ENCODE measurements at regions not wholly inside any gene's neighbourhood (a gene's known extent, or its start where the extent isn't known, plus 50 kb on each side); places are given as distances from the start of the nearest gene placed in this dataset.

DNA sequence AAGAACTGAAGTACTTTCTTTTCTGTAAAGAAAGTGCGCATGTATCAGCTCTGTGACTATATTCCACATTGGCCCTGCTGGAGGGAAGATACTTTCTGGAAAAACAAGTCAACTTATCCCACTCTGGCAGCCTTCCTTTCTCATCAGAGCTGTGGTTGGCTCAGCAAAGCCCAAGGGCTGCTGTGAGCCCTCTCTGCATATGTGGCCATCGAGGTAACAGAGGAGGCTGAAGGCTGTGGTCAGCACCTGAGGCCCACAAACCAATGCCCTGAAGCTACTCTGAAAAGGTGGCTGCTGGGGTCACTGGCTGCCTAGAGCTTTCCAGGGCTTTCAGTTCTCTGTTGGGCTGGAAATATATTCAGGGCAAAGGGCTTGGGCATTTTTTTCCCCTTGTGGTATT, 70.8 kb upstream of the IGF1 start:
- H3K9ac ChIP-seq (replicated peaks; ENCODE audit: extremely low read depth, insufficient read depth, low read length) = no peak overlapping the region
- H4K20me1 ChIP-seq (replicated peaks; ENCODE audit: control insufficient read depth, extremely low read depth, insufficient read depth, low read length) = no peaks in the 10 kb centered on the region
- no peaks in the 10 kb centered on the region for H3K27me3 ChIP-seq (ENCODE audit: control insufficient read depth in 2 of 2, insufficient read depth in 2 of 2, low read length in 2 of 2)
- no peaks in the 10 kb centered on the region for H3K36me3 ChIP-seq (ENCODE audit: control insufficient read depth in 2 of 2, extremely low read depth in 1 of 2, insufficient read depth in 2 of 2, low read length in 2 of 2)
- ChIA-PET POLR2A (no interaction called here), CTCF (no interaction called here)
- H3K27ac ChIP-seq (ENCODE audit: insufficient read depth, low read depth, low read length) = no peak overlapping the region
- no peak overlapping the region for H2AFZ ChIP-seq (ENCODE audit: low read depth, low read length)
- no peak for DNase-seq (ENCODE audit: low read depth, low spot score)
- dilution Hi-C loops (cut with MboI; ENCODE audit: extremely low pct_ligation_motif_present, low sequenced_read_pairs) = no loop called here
- no peaks in the 10 kb centered on the region for H3K9me3 ChIP-seq (replicated peaks; ENCODE audit: control insufficient read depth, insufficient read depth, low read length)
- no peaks in the 10 kb centered on the region for H3K9me1 ChIP-seq (replicated peaks; ENCODE audit: control insufficient read depth, extremely low read depth, insufficient read depth, low read length)
- no peak for FAIRE-seq
- H3K4me1 ChIP-seq (ENCODE audit: control insufficient read depth, extremely low read depth, insufficient read depth, low read length) = no peaks in the 10 kb centered on the region
- TF ChIP-seq POLR2A (IDR thresholded peaks at IDR 0.05; ENCODE audit: low read depth, low read length) = no peak
- TF ChIP-seq POLR2AphosphoS5 (IDR thresholded peaks at IDR 0.05; ENCODE audit: insufficient read depth, low read depth, low read length) = no peak
- TF ChIP-seq JUN (IDR thresholded peaks at IDR 0.05; ENCODE audit: borderline replicate concordance, insufficient read depth, insufficient read length, low read depth) = no peak
- no peak for TF ChIP-seq GATA2 (IDR thresholded peaks at IDR 0.05; ENCODE audit: insufficient read depth, insufficient read length, low read depth, low read length)
- TF ChIP-seq, protein P1, sequence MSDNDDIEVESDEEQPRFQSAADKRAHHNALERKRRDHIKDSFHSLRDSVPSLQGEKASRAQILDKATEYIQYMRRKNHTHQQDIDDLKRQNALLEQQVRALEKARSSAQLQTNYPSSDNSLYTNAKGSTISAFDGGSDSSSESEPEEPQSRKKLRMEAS (IDR thresholded peaks at IDR 0.05; ENCODE audit: insufficient read depth, insufficient read length) = no peak
- no peak for TF ChIP-seq FOS (IDR thresholded peaks at IDR 0.05; ENCODE audit: borderline replicate concordance, insufficient read depth, low read length)
- no peak for TF ChIP-seq EZH2 (IDR thresholded peaks at IDR 0.05; ENCODE audit: borderline replicate concordance, low read depth, low read length, severe bottlenecking)
- no peak for TF ChIP-seq MYC (IDR thresholded peaks at IDR 0.05; ENCODE audit: low read depth, low read length)
- H3K79me2 ChIP-seq (ENCODE audit: control insufficient read depth, insufficient read depth, low read length) = no peaks in the 10 kb centered on the region
- H3K4me2 ChIP-seq (ENCODE audit: insufficient read depth, low read length) = no peak overlapping the region
- BruUV-seq (replicated peaks) = no TSS peak
- intact Hi-C loops (cut with micrococcal nuclease) = no loop called here
- no peak overlapping the region for H3K4me3 ChIP-seq (replicated peaks in 1 of 3; ENCODE audit: insufficient read depth in 1 of 3, low read depth in 1 of 3, low read length in 3 of 3)

DNA sequence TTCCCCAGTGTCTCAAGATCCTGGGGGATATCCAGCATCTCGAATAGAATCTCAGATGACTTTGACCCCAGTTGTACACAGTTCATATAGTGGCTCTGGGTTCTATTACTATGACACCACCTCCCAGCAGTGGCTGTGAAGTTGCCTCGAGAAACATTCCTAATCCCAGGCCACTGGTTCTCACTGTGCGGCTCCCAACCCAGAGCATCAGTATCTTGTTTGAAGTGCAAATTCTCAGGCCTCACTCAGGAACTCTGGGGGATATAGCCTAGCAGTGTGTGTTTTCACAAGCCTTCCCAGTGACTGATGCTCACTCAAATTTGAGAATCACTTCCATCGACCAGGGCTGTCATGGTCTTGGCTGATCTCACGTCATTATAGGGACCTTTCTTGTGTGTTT, 69.3 kb upstream of the IGF1 start:
- POLR2A ChIA-PET = no interaction called here
- no peak overlapping the region for H3K9ac ChIP-seq (replicated peaks; ENCODE audit: extremely low read depth, insufficient read depth, low read length)
- BruUV-seq (replicated peaks) = no TSS peak
- FAIRE-seq = no peak
- no peaks in the 10 kb centered on the region for H3K36me3 ChIP-seq (ENCODE audit: control insufficient read depth in 2 of 2, extremely low read depth in 1 of 2, insufficient read depth in 2 of 2, low read length in 2 of 2)
- intact Hi-C loops (cut with micrococcal nuclease) (no loop called here), dilution Hi-C loops (cut with MboI; ENCODE audit: extremely low pct_ligation_motif_present, low sequenced_read_pairs) (no loop called here)
- H3K27me3 ChIP-seq (ENCODE audit: control insufficient read depth in 2 of 2, insufficient read depth in 2 of 2, low read length in 2 of 2) = no peaks in the 10 kb centered on the region
- H2AFZ ChIP-seq (ENCODE audit: low read depth, low read length) = no peak overlapping the region
- DNase-seq (ENCODE audit: low read depth, low spot score) = no peak
- no peaks in the 10 kb centered on the region for H3K9me3 ChIP-seq (replicated peaks; ENCODE audit: control insufficient read depth, insufficient read depth, low read length)
- H4K20me1 ChIP-seq (replicated peaks; ENCODE audit: control insufficient read depth, extremely low read depth, insufficient read depth, low read length) = no peaks in the 10 kb centered on the region
- TF ChIP-seq MYC (IDR thresholded peaks at IDR 0.05; ENCODE audit: low read depth, low read length) (no peak), JUN (IDR thresholded peaks at IDR 0.05; ENCODE audit: borderline replicate concordance, insufficient read depth, insufficient read length, low read depth) (no peak)
- H3K4me1 ChIP-seq (ENCODE audit: control insufficient read depth, extremely low read depth, insufficient read depth, low read length) = no peaks in the 10 kb centered on the region
- no peaks in the 10 kb centered on the region for H3K79me2 ChIP-seq (ENCODE audit: control insufficient read depth, insufficient read depth, low read length)
- CTCF ChIA-PET = no interaction called here
- no peak overlapping the region for H3K27ac ChIP-seq (ENCODE audit: insufficient read depth, low read depth, low read length)
- no peak overlapping the region for H3K4me3 ChIP-seq (replicated peaks in 1 of 3; ENCODE audit: insufficient read depth in 1 of 3, low read depth in 1 of 3, low read length in 3 of 3)
- H3K9me1 ChIP-seq (replicated peaks; ENCODE audit: control insufficient read depth, extremely low read depth, insufficient read depth, low read length) = no peaks in the 10 kb centered on the region
- H3K4me2 ChIP-seq (ENCODE audit: insufficient read depth, low read length) = no peak overlapping the region

Data from endothelial cell of umbilical vein (primary cell).